Cardiac muscle cell (in vitro differentiated cells and primary cell): ENCODE measurements at regions not wholly inside any gene's neighbourhood (a gene's known extent, or its start where the extent isn't known, plus 50 kb on each side); places are given as distances from the start of the nearest gene placed in this dataset.

ENCODE experiments used
- DNase-seq, 2 donors: peaks; one replicate each; pipeline versions ENCODE4 v3.0.0 to v3.0.0-alpha.2; 2010 to 2017; ENCODE audit warnings: low read depth in 1 of 2, low spot score in 1 of 2
- H3K27ac ChIP-seq: fragments of 200-600 bp; sonication (generic); 2 replicates; pipeline ENCODE4 v1.5.1; 2016
- H3K27me3 ChIP-seq: fragments of 200-600 bp; sonication (generic); 2 replicates; pipeline ENCODE4 v1.6.0; 2016; ENCODE audit warnings: control low read depth
- H3K36me3 ChIP-seq: fragments of 200-600 bp; sonication (generic); 2 replicates; pipeline ENCODE4 v1.5.1; 2016; ENCODE audit warnings: control low read depth
- H3K4me1 ChIP-seq: fragments of 200-600 bp; sonication (generic); 2 replicates; pipeline ENCODE4 v1.8.1; 2017; ENCODE audit warnings: low read depth, mild to moderate bottlenecking, mixed run types
- H3K4me3 ChIP-seq: fragments of 200-600 bp; sonication (generic); 2 replicates; pipeline ENCODE4 v1.5.1; 2016; ENCODE audit warnings: mild to moderate bottlenecking
- H3K9me3 ChIP-seq: fragments of 200-600 bp; sonication (generic); 2 replicates; pipeline ENCODE4 v1.5.1; 2017; ENCODE audit warnings: low read depth, mild to moderate bottlenecking, control low read depth
- TF ChIP-seq, protein P1 (sequence below): IDR thresholded peaks from 2 replicates; pipeline ENCODE4 v1.5.1; 2012; ENCODE audit warnings: low read depth, mild to moderate bottlenecking, low read length

- Histone ChIP-seq H3K36me3 (no peaks in the 10 kb centered on the region), H3K4me3 (no peak overlapping the region), H3K27me3 (no peaks in the 10 kb centered on the region), H3K4me1 (no peaks in the 10 kb centered on the region), H3K9me3 (no peaks in the 10 kb centered on the region), H3K27ac (no peak overlapping the region)
- TF ChIP-seq, protein P1, sequence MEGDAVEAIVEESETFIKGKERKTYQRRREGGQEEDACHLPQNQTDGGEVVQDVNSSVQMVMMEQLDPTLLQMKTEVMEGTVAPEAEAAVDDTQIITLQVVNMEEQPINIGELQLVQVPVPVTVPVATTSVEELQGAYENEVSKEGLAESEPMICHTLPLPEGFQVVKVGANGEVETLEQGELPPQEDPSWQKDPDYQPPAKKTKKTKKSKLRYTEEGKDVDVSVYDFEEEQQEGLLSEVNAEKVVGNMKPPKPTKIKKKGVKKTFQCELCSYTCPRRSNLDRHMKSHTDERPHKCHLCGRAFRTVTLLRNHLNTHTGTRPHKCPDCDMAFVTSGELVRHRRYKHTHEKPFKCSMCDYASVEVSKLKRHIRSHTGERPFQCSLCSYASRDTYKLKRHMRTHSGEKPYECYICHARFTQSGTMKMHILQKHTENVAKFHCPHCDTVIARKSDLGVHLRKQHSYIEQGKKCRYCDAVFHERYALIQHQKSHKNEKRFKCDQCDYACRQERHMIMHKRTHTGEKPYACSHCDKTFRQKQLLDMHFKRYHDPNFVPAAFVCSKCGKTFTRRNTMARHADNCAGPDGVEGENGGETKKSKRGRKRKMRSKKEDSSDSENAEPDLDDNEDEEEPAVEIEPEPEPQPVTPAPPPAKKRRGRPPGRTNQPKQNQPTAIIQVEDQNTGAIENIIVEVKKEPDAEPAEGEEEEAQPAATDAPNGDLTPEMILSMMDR = no peak
- no peak for DNase-seq
Measured at GRCh38 chr3:161838021-161838420, 341.4 kb downstream of the OTOL1 start.

GRCh38 chr3:161848376-161848775 lies 351.8 kb downstream of the OTOL1 start:
- TF ChIP-seq, protein P1 = no peak
- Histone ChIP-seq H3K9me3 (no peaks in the 10 kb centered on the region), H3K4me3 (no peak overlapping the region), H3K36me3 (no peaks in the 10 kb centered on the region), H3K4me1 (no peaks in the 10 kb centered on the region), H3K27ac (no peak overlapping the region), H3K27me3 (no peaks in the 10 kb centered on the region)
- peak in 1 of 2 donors; percentile 20 for DNase-seq

GRCh38 chr3:161851941-161852566 lies 355.4 kb downstream of the OTOL1 start:
- Histone ChIP-seq H3K27me3 (no peaks in the 10 kb centered on the region), H3K27ac (no peak overlapping the region)
- peak; percentile 48 to 62 for DNase-seq

DNA sequence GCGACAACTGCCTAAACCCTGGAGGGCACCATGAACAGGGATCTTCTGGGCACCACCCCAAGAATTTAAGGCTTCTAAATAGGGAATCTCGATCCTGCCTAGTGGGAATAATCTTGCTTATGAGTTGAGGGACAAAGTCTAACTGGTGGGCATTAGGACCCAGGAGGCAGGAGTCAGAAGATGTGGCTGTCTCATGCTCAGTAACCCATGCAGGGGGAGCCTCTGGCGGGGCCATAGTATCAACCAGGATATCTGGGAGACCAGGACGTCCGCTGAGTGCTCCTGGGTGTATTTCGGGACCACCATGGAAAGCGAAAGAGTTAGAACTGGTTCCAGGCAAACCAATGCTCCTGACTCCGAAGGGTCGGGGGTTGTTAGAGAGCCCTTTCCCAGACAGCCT lies 356.1 kb downstream of the OTOL1 start:
- TF ChIP-seq, protein P1 = no peak
- Histone ChIP-seq H3K9me3 (no peaks in the 10 kb centered on the region), H3K27ac (no peak overlapping the region), H3K4me1 (no peaks in the 10 kb centered on the region), H3K36me3 (no peaks in the 10 kb centered on the region), H3K4me3 (no peak overlapping the region), H3K27me3 (no peaks in the 10 kb centered on the region)
- DNase-seq = no peak

More at GRCh38 chr3:161851941-161852566, 355.4 kb downstream of the OTOL1 start:
- TF ChIP-seq, protein P1 = peak; percentile 83
- no peaks in the 10 kb centered on the region for H3K9me3 ChIP-seq
- no peaks in the 10 kb centered on the region for H3K36me3 ChIP-seq
- no peak overlapping the region for H3K4me3 ChIP-seq
- H3K4me1 ChIP-seq = no peaks in the 10 kb centered on the region

- Histone ChIP-seq H3K9me3 (no peaks in the 10 kb centered on the region), H3K27me3 (no peaks in the 10 kb centered on the region), H3K36me3 (no peaks in the 10 kb centered on the region), H3K4me3 (no peak overlapping the region), H3K4me1 (peaks cover 3% of the 10 kb centered on the region), H3K27ac (no peak overlapping the region)
- peak; percentile 18 to 75 for DNase-seq
- TF ChIP-seq, protein P1 = peak; percentile 21
Measured at GRCh38 chr3:161854232-161854771, 357.7 kb downstream of the OTOL1 start.
